ENCODE measurements at regions not wholly inside any gene's neighbourhood (a gene's known extent, or its start where the extent isn't known, plus 50 kb on each side); places are given as distances from the start of the nearest gene placed in this dataset.

DNA sequence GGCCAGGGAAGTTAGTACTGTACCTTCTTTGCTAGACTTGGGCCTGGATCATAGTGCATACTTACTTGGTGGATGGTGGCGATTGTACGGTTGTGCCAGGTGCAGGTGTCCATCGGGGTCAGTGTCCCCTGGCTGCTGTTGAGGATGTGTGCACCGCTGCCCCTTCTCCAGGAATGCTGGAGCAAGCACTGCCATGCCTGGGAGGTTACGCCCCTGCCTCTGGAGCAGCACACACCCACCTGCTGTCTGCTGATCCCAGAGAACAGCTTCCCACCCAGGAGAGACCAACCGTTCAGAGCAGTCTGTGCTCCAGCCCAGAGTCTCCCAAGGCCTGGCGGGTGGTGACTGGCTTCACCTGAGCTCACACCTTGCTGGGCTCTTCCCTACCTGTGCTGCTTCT is 286.8 kb upstream of the HS6ST1 start:
- TF ChIP-seq, protein P1, sequence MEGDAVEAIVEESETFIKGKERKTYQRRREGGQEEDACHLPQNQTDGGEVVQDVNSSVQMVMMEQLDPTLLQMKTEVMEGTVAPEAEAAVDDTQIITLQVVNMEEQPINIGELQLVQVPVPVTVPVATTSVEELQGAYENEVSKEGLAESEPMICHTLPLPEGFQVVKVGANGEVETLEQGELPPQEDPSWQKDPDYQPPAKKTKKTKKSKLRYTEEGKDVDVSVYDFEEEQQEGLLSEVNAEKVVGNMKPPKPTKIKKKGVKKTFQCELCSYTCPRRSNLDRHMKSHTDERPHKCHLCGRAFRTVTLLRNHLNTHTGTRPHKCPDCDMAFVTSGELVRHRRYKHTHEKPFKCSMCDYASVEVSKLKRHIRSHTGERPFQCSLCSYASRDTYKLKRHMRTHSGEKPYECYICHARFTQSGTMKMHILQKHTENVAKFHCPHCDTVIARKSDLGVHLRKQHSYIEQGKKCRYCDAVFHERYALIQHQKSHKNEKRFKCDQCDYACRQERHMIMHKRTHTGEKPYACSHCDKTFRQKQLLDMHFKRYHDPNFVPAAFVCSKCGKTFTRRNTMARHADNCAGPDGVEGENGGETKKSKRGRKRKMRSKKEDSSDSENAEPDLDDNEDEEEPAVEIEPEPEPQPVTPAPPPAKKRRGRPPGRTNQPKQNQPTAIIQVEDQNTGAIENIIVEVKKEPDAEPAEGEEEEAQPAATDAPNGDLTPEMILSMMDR (IDR thresholded peaks at IDR 0.05; ENCODE audit: insufficient read depth, low read length, poor library complexity, severe bottlenecking), result no peak
- no peak for TF ChIP-seq EZH2phosphoT487 (conservative IDR thresholded peaks at IDR 0.05; ENCODE audit: low read length)
